ENCODE measurements at regions not wholly inside any gene's neighbourhood (a gene's known extent, or its start where the extent isn't known, plus 50 kb on each side); places are given as distances from the start of the nearest gene placed in this dataset.

- Histone ChIP-seq H3K23ac (ENCODE audit: low read depth, low read length) (no peak overlapping the region), H4K91ac (ENCODE audit: insufficient read depth, low read depth, low read length) (no peak overlapping the region), H3K27me3 (ENCODE audit: control insufficient read depth, insufficient read depth, low read length) (no peaks in the 10 kb centered on the region), H3K9ac (ENCODE audit: low read depth, low read length) (no peak overlapping the region), H3K9me3 (ENCODE audit: control insufficient read depth, insufficient read depth, low read length) (peaks cover 3% of the 10 kb centered on the region; the same call in 1 of the 2 replicates), H3K18ac (ENCODE audit: low read depth, low read length) (no peak overlapping the region), H2AK5ac (ENCODE audit: low read depth, low read length) (no peak overlapping the region), H3K27ac (ENCODE audit: insufficient read depth, low read length) (no peak overlapping the region), H3K79me1 (ENCODE audit: low read depth in 1 of 2, low read length in 2 of 2) (no peaks in the 10 kb centered on the region), H3K4ac (ENCODE audit: low read depth, low read length) (no peak overlapping the region), H3K4me1 (ENCODE audit: control insufficient read depth, insufficient read depth, low read length) (no peaks in the 10 kb centered on the region), H4K8ac (ENCODE audit: low read depth in 2 of 2, low read length in 2 of 2) (no peak overlapping the region), H3K4me2 (ENCODE audit: low read depth, low read length) (no peak overlapping the region), H3K14ac (replicated peaks; ENCODE audit: low read depth, low read length) (no peak overlapping the region), H4K20me1 (ENCODE audit: insufficient read depth, low read length) (no peaks in the 10 kb centered on the region), H2AFZ (replicated peaks; ENCODE audit: low read length, poor library complexity) (no peak overlapping the region), H2BK120ac (ENCODE audit: low read depth, low read length) (no peak overlapping the region), H3K56ac (ENCODE audit: extremely low read depth, insufficient read depth, low read length) (no peak overlapping the region), H2BK20ac (ENCODE audit: low read depth, low read length) (no peak overlapping the region), H3K36me3 (ENCODE audit: control insufficient read depth, insufficient read depth, low read length) (no peaks in the 10 kb centered on the region), H3K9me1 (ENCODE audit: insufficient read depth, low read length) (no peaks in the 10 kb centered on the region), H2AK9ac (replicated peaks; ENCODE audit: low read depth, low read length, poor library complexity) (no peak overlapping the region), H3K4me3 (ENCODE audit: insufficient read depth, low read depth, low read length) (no peak overlapping the region), H2BK15ac (ENCODE audit: low read depth, low read length) (no peak overlapping the region), H2BK5ac (ENCODE audit: low read depth, low read length, poor library complexity, severe bottlenecking) (no peak overlapping the region), H4K5ac (ENCODE audit: low read depth, low read length) (no peak overlapping the region)
- ATAC-seq (ENCODE audit: low read depth) (no peak), DNase-seq (no peak)
- ChIA-PET CTCF (no interaction called here), POLR2A (ENCODE audit: unreplicated experiment) (no interaction called here)
- no peak for TF ChIP-seq CTCF (conservative IDR thresholded peaks at IDR 0.05; ENCODE audit: low read depth, low read length)
- TF ChIP-seq MAZ (IDR thresholded peaks at IDR 0.05; ENCODE audit: borderline replicate concordance, low read depth, low read length): no peak
- TF ChIP-seq RFX5 (IDR thresholded peaks at IDR 0.05; ENCODE audit: low read depth, low read length): no peak
- no peak for TF ChIP-seq BHLHE40 (IDR thresholded peaks at IDR 0.05; ENCODE audit: low read depth, low read length)
- no peak for TF ChIP-seq USF2 (IDR thresholded peaks at IDR 0.05; ENCODE audit: low read depth, low read length)
- no peak for TF ChIP-seq MXI1 (IDR thresholded peaks at IDR 0.05; ENCODE audit: borderline replicate concordance, low read depth, low read length)
- TF ChIP-seq MAFK (IDR thresholded peaks at IDR 0.05; ENCODE audit: low read depth, low read length): no peak
- dilution Hi-C loops (cut with HindIII; ENCODE audit: low sequenced_read_pairs, unreplicated experiment) (no loop called here), in situ Hi-C loops (cut with MboI; ENCODE audit: low sequenced_read_pairs) (no loop called here), intact Hi-C loops (cut with micrococcal nuclease) (no loop called here)
- BruUV-seq (replicated peaks): no TSS peak
- WGBS, 2 experiments (ENCODE audit: extremely low coverage in 2 of 2, insufficient read length in 1 of 2): no CpG with 5 or more reads among the region's 2 CpGs
Observed at GRCh38 chr4:97317201-97317600, 826.1 kb downstream of the STPG2 start.
